HTR-8/SVneo (cell line): ENCODE measurements at regions not wholly inside any gene's neighbourhood (a gene's known extent, or its start where the extent isn't known, plus 50 kb on each side); places are given as distances from the start of the nearest gene placed in this dataset.
"Not testable (repeated sequence)": the region's sequence is repeated elsewhere in the genome, so short reads cannot be mapped to it uniquely, and the experiment has no call there.

Experiments used
- DNase-seq: peaks from one replicate; pipeline ENCODE4 v3.0.0; 2011; ENCODE audit warnings: low spot score, mixed read lengths; ENCODE audit not compliant: insufficient read length
- FAIRE-seq: peaks from 2 replicates; lab custom pipeline; 2011; peaks lifted over from hg19 to GRCh38; lab: Jason Lieb, UNC

- FAIRE-seq (no peak), DNase-seq (no peak)
Measured at GRCh38 chr14:55764784-55765183, 184.8 kb downstream of the KTN1 start.

- DNase-seq = no peak
- no peak for FAIRE-seq
Measured at GRCh38 chr14:55766071-55766470, 186.1 kb downstream of the KTN1 start.

- FAIRE-seq (no peak), DNase-seq (no peak)
Measured at GRCh38 chr14:55767286-55767685, 187.3 kb downstream of the KTN1 start.

- DNase-seq = no peak
- peak; percentile 64 for FAIRE-seq
Measured at GRCh38 chr14:55769877-55770276, 189.9 kb downstream of the KTN1 start.

- FAIRE-seq (no peak), DNase-seq (no peak)
Measured at GRCh38 chr14:55771242-55771981, 191.4 kb downstream of the KTN1 start.

- DNase-seq (no peak), FAIRE-seq (peak; percentile 26)
Measured at GRCh38 chr14:55772486-55772885, 192.5 kb downstream of the KTN1 start.

- no peak for DNase-seq
- FAIRE-seq = no peak
Measured at GRCh38 chr14:55773312-55773711, 193.3 kb downstream of the KTN1 start.

- FAIRE-seq = no peak
- DNase-seq = no peak
Measured at GRCh38 chr14:55773984-55774545, 194.1 kb downstream of the KTN1 start.

GRCh38 chr14:55777877-55778276 lies 197.9 kb downstream of the KTN1 start:
- DNase-seq (no peak), FAIRE-seq (peak; percentile 63)

GRCh38 chr14:55780156-55780946 lies 200.3 kb downstream of the KTN1 start:
- DNase-seq = no peak
- FAIRE-seq = peak; percentile 16

- DNase-seq (no peak), FAIRE-seq (no peak)
Measured at GRCh38 chr14:55781046-55781445, 201.0 kb downstream of the KTN1 start.

GRCh38 chr14:55782166-55782565 lies 202.2 kb downstream of the KTN1 start:
- DNase-seq (no peak), FAIRE-seq (no peak)

- FAIRE-seq = peak; percentile 42
- DNase-seq = no peak
Measured at GRCh38 chr14:55789406-55789805, 209.4 kb downstream of the KTN1 start.

- peak; percentile 77 for FAIRE-seq
- no peak for DNase-seq
Measured at GRCh38 chr14:55794655-55795595, 214.9 kb downstream of the KTN1 start.

GRCh38 chr14:55796513-55796912 lies 216.5 kb downstream of the KTN1 start:
- DNase-seq, FAIRE-seq: not testable (repeated sequence)

- FAIRE-seq (peak; percentile 57), DNase-seq (no peak)
Measured at GRCh38 chr14:55798406-55798805, 218.4 kb downstream of the KTN1 start.

GRCh38 chr14:55799508-55800095 lies 219.6 kb downstream of the KTN1 start:
- DNase-seq (no peak), FAIRE-seq (no peak)

- FAIRE-seq (no peak), DNase-seq (no peak)
Measured at GRCh38 chr14:55800156-55800785, 220.3 kb downstream of the KTN1 start.

GRCh38 chr14:55801121-55801520 lies 221.1 kb downstream of the KTN1 start:
- no peak for FAIRE-seq

More at GRCh38 chr14:55801121-55801520, 221.1 kb downstream of the KTN1 start:
- no peak for DNase-seq
